Superior temporal gyrus (tissue), 1 donor: ENCODE measurements at regions not wholly inside any gene's neighbourhood (a gene's known extent, or its start where the extent isn't known, plus 50 kb on each side); places are given as distances from the start of the nearest gene placed in this dataset.

ENCODE experiments used
- DNase-seq: peaks from one replicate; pipeline ENCODE4 v3.0.0-alpha.2; 2016; ENCODE audit errors: extremely low spot score

GRCh38 chr3:55343486-55344357 lies 143.4 kb downstream of the WNT5A start:
- DNase-seq = no peak

DNA sequence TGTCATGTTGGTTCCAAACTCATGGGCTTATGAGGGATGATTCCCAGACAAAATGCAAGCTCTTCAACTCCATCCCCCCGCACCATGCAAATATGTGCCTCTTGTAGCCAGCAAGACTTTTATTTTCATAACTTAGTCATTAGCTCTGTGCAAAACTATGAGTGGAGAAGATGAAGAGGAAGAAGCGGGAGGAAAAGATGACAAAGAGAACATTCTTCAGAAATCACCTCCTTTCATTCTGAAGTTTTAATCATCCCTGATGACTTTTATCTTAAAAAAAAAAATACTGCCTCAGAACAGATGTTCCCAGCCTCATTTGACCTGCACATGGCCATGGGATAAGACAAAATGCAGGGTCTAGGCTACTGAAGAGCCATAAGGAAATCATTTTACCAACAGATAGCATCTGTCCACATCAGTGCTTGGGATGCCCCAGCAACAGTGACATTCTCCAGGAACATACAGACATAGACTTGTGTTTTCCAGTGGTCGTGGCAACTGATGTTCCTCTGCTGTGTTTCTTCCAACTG lies 145.5 kb downstream of the WNT5A start:
- no peak for DNase-seq

- DNase-seq = no peak
Measured at GRCh38 chr3:55339819-55340218, 147.3 kb downstream of the WNT5A start.

DNA sequence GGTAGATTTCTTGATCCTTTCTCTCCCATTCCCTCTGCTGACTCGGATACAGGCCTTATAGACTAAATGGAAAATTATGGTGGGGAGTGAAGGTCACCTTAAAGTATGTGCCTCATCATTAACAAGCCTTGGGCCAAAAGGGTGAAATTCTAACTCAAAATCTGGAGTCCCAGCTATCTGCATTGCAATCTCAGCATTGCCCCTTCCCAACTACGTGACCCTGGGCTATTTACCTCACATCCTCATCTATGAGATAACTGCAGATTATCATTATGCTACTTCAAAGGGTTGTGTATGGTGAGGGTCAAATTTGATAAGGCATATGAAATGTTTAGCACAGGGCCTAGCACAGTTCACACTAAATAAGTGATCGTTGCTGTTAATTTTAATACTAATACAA lies 147.7 kb downstream of the WNT5A start:
- no peak for DNase-seq

- DNase-seq = peak; percentile 16
Measured at GRCh38 chr3:55337641-55338180, 149.4 kb downstream of the WNT5A start.

DNA sequence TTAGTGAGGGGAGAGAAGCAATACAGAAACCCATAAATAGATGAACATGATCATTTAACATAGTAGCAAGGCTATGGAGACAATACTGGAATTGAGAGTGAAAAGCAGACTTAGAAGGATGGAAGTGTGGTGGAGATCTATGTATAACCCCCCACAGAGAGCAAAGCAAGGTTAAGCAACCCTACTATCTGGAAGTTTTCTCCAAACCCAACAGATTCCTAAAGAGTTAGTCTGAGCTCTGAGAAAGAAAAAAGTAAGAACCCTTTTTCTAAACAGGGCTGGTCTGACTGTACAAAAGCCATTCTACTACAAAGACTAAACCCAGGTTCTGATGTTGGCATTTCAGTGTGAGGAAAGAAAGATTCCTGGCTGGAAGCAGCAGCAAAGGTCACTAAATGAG lies 153.2 kb downstream of the WNT5A start:
- no peak for DNase-seq

DNA sequence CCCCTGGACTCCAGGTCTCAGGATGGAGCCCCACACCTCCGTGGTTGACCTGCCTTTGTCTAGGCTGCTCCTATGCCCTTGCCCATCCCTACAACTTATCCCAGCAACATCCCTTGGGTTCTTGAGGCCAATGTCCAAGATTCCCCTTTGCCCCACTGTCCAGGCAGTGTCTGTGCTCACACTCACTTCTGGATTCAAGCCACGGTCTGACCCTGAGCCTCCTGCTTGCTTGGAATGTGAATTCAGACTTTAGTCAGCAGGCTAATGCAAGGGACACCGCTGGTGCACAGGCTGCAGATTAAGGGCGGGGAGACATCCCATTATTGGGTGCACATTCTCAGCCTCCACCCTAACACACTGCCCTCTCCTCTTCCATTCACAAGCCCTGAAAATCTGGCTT lies 154.1 kb downstream of the WNT5A start:
- no peak for DNase-seq

DNA sequence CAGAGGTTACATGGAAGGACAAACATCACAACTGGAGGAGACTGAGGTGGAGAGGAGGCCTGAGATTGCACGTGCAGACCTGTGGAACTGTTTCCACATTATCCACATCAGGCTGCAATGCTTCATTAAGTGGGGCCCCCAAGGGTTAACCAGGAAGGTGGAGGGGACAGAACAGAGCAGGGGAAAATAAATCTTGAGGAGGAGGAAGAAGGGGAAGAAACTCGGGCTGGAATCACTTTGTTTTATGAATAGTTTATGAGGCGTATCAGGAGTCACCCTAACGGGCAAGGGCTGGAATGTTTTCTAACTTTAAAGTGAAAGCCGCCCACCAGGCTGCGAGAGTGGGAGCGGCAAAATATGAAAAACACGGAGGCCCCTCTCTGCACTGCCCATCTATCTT lies 154.9 kb downstream of the WNT5A start:
- DNase-seq = no peak

DNA sequence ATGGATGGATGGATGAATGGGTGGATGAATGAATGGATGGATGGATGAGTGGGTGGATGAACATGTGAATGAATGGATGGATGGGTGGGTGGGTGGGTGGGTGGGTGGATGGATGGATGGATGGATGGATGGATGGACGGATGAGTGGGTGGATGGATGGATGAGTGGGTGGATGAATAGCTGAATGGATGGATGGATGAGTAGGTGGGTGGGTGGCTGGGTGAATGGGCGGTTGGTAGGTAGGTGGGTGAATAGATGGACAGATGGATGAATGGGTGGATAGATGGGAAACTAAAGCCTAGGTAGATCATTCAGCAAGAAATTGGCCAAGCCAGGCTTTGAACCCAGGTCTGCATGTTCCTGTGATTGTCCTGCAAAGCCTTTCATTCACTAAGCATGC lies 155.6 kb downstream of the WNT5A start:
- no peak for DNase-seq

DNA sequence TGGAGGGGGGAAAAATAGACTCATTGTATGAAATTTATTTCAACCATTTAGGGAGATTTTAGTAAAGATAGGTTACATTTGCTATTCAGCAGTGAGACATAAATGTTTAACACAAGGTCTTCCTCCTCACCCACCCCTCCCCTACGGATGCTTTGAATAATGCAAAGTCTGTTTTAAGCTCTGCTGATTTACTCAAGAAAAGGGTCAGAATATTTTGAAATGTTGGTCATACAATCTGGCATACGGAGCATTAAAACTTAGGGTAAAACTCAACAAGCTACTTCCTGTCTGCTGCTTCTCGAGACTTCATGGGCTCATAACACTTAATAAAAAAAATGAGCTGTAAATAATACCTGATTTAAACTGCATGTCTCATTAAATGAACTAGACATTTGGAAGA lies 156.3 kb downstream of the WNT5A start:
- no peak for DNase-seq

DNA sequence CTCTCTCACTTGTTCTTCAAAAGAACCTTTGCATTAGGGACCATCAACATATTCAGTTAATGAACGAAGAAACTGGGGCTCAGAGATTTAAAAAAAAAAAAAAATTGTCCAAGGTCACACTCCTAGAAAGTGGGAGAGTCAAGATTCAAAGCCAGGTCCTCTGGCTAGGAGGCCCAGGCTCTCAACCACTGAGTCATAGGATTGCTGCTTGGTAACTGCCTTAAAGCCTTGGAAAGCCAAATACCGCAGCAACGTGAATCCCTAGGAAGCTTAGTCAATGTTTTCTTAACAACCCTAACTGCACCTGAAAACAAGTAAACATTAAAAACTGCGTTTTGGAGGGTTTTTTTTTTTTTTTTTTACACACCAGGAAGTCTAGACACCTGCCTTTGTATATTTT lies 156.8 kb downstream of the WNT5A start:
- no peak for DNase-seq

DNA sequence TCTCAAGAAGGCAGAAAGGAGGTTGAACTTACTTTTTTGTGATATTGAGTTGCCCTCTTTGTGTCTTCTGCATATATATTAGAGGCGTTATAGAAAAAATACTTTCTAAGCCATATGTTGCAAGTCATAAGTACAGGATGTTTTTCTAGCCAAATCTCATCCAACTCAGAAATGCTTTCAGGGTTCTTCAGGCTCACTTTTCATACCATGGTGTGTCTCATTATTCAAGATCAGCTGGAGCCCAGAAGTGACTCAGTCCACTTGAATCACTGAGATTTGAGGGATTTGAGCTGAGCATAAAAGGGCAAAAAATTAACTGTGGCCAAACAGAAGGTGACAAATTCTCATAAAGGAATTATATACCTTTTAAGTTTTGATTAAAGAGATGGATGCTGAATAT lies 157.3 kb downstream of the WNT5A start:
- DNase-seq = peak; percentile 21

- no peak for DNase-seq
Measured at GRCh38 chr3:55327131-55327920, 159.8 kb downstream of the WNT5A start.

DNA sequence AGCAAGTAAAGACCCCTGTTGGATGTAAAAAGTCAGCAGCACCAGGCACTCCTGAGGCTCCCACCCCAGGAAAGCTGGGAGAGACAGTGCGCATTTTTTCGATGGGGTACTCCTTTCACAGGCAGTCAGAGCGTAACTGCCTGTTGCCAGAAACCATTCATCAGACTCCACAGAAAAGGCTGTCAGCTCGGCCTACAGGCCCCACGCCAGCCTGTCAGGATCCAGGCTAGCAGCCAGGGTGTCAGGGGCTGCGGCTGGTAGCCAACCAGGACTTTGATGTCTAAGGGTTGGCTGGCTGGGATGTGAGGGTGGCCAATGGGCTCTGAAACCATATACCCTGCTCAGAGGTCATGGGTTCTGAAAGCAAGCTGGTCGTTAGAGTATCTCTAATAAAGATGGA lies 164.5 kb downstream of the WNT5A start:
- DNase-seq = peak; percentile 35

DNA sequence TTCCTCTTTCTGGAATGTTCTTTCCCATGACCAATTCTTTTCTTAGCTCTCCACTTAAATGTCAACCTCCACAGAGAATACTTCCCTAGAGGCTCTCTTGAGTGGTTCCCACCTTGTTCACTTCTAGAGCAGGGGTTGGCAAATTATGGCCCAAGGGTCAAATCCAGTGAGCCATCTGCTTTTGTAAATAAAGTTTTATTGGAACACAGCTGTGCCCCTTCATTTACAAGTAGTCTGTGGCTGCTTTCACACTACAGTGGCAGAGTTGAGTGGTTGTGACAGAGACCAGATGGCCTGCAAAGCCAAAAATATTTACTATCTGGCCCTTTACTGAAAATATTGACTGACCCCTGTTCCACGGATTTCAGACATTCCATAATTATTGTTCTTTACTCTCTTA lies 166.2 kb downstream of the WNT5A start:
- no peak for DNase-seq

GRCh38 chr3:55315396-55315795 lies 171.7 kb downstream of the WNT5A start:
- DNase-seq = no peak

DNA sequence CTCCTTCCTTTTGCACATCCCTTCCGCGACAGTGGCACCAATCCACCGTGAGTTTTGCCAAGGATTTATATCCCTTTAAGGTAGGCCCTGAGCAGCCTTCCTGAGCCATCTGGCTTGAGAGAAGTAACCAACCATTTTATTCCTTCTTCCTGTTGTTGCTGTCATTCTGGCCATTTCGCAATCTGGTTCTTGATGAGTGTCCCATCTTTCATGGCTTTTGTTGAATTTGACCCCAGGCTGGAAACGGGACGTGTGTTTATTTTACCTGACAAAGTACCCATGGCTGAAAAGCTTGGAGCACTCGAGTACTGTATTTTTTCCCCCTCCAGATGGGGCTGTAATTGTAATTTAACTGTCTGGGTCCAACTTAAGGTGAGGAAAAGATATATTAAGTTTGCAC lies 173.4 kb downstream of the WNT5A start:
- DNase-seq = no peak

DNA sequence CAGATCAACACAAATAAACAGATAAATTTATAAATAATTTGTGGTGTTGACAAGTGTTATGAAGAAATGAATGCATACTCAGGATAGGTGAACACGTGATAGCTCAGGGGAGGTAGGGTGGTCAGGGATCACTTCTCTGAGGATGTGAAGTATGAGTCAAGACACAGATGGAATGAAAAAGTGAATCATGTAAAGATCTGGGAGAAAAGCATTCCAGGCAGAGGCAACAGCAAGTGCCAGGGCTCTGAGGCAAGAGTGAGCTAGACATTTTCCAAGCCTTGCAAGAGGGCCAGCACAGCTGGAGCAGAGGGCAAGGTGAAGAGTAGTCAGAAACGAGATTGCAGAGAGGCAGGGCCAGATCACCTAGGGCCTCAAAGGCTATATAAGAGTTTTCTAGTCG lies 177.8 kb downstream of the WNT5A start:
- DNase-seq = no peak

- DNase-seq = no peak
Measured at GRCh38 chr3:55307622-55308021, 179.5 kb downstream of the WNT5A start.

DNA sequence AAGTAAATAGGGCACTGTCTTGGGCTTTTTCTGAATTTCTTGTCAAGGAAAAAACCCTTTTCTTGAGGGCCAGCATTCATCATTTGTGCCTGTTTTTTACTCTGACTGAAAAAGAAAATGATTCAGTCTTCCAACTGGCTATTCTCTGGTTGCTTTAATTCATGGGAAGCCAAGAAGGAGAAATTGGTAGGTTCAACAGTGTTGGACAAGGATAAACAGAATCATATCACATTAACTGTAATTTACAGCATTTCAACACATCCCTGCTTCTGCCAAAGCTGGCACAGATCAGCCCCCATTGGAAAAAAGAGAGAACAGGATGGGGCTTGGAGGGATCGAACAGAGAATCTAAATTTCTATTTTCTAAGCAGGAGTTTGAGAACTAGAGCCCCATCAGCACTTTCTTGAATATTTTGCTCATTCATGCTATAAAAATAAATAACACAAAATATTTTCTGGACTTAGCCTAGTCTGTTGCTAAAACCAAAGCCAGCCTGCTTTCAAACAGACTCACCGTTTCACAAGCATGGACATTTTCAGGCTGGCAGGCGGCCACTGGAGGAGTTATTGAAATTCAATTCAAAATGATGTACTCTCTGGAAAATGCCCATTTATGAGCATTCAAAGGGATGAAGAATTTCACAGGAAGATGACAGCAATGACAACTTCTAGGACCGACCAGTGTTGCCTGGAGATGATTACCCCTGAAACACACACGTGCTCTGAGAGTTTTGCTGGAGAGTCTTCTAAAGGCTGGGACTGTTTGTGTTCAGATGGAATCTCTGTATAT lies 181.2 kb downstream of the WNT5A start:
- DNase-seq = peak; percentile 29

- DNase-seq = no peak
Measured at GRCh38 chr3:55300701-55301100, 186.4 kb downstream of the WNT5A start.

DNA sequence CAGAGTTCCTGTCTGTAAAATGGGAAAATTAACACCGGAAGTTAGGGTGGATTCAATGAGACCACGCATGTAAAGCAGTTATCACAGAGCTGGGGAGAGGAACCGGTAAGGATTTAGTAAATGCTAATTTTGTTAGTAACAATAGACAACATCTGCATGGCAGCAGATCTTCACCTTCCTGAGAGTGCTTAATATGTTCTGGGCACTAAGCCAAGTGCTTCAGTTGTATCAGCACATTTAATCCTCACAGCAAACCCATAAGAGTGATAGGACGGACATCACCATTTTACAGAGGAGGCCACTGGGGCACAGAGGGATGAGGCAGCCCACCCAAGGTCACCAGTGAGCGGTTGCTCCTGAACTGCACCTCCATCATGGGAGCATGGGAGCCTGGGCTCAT lies 189.4 kb downstream of the WNT5A start:
- DNase-seq = no peak
